HEK293 (cell line): ENCODE measurements at regions not wholly inside any gene's neighbourhood (a gene's known extent, or its start where the extent isn't known, plus 50 kb on each side); places are given as distances from the start of the nearest gene placed in this dataset.

ENCODE experiments used
- CTCF ChIA-PET: fragments of 350-600 bp; formaldehyde crosslinking; extraction: SDS; loops from one replicate; lab custom pipeline; 2021; ENCODE audit warnings: antibody characterized with exemption; lab: Yijun Ruan, JAX
- POLR2A ChIA-PET: fragments of 300-600 bp; formaldehyde crosslinking; extraction: SDS; loops from one replicate; lab custom pipeline; 2020; ENCODE audit warnings: antibody characterized with exemption, inconsistent platforms; lab: Yijun Ruan, JAX
- H3K27ac ChIP-seq: fragments of 200-500 bp; sonication (Bioruptor generic); 2 replicates; pipeline ENCODE4 v1.5.1; 2014; ENCODE audit warnings: low read depth, low read length, control low read depth, inconsistent platforms; ENCODE audit errors: extremely low read depth
- H3K36me3 ChIP-seq, 2 experiments: fragments of 200-500 bp in 1 of 2; sonication (Bioruptor generic) in 1 of 2; 1 replicate in 1 of 2; 2 replicates in 1 of 2; pipeline ENCODE4 v1.5.1; 2014 to 2017; ENCODE audit warnings: inconsistent platforms in 2 of 2, low read length in 2 of 2; ENCODE audit not compliant: control insufficient read depth in 2 of 2, insufficient read depth in 1 of 2
- H3K4me1 ChIP-seq: fragments of 200-500 bp; sonication (Bioruptor generic); 2 replicates; pipeline ENCODE4 v1.5.1; 2014; ENCODE audit warnings: mild to moderate bottlenecking, low read length, inconsistent platforms; ENCODE audit not compliant: control insufficient read depth, insufficient read depth
- H3K4me3 ChIP-seq: 2 replicates; pipeline ENCODE4 v1.5.1; 2011; ENCODE audit warnings: low read depth, mild to moderate bottlenecking, control low read depth, low read length, moderate library complexity
- H3K9me3 ChIP-seq: fragments of 200-500 bp; sonication (Bioruptor generic); 2 replicates; pipeline ENCODE4 v1.5.1; 2014; ENCODE audit warnings: low read depth, low read length, inconsistent platforms; ENCODE audit not compliant: control insufficient read depth, insufficient read depth
- GLIS1 ChIP-seq: fragments of 450-650 bp; formaldehyde crosslinking; IDR thresholded peaks from 2 replicates; pipeline ENCODE4 v1.5.1; 2016; ENCODE audit warnings: missing biosample characterization, missing genetic modification characterization
- GLIS2 ChIP-seq: fragments of 450-650 bp; formaldehyde crosslinking; IDR thresholded peaks from 2 replicates; pipeline ENCODE4 v1.5.1; 2016; ENCODE audit warnings: missing biosample characterization, missing genetic modification characterization
- INSM2 ChIP-seq: fragments of 450-650 bp; formaldehyde crosslinking; IDR thresholded peaks from 2 replicates; pipeline ENCODE4 v1.5.1; 2016; ENCODE audit warnings: missing biosample characterization, missing genetic modification characterization
- OVOL3 ChIP-seq: fragments of 450-650 bp; formaldehyde crosslinking; IDR thresholded peaks from 2 replicates; pipeline ENCODE4 v1.5.1; 2016; ENCODE audit warnings: missing biosample characterization, missing genetic modification characterization
- PBX3 ChIP-seq: sonication (generic); formaldehyde crosslinking; IDR thresholded peaks from 2 replicates; pipeline ENCODE4 v1.8.1; 2022; ENCODE audit warnings: mild to moderate bottlenecking, moderate library complexity, missing genetic modification reagents
- PRDM10 ChIP-seq: fragments of 450-650 bp; formaldehyde crosslinking; IDR thresholded peaks from 2 replicates; pipeline ENCODE4 v1.5.1; 2016; ENCODE audit warnings: missing biosample characterization, missing genetic modification characterization
- ZIC2 ChIP-seq: fragments of 450-650 bp; formaldehyde crosslinking; IDR thresholded peaks from 2 replicates; pipeline ENCODE4 v1.5.1; 2016; ENCODE audit warnings: missing biosample characterization, missing genetic modification characterization
- ZNF112 ChIP-seq: fragments of 450-650 bp; formaldehyde crosslinking; IDR thresholded peaks from 2 replicates; pipeline ENCODE4 v1.5.0; 2017; ENCODE audit warnings: missing biosample characterization, missing genetic modification characterization
- ZNF266 ChIP-seq: fragments of 450-650 bp; formaldehyde crosslinking; IDR thresholded peaks from 2 replicates; pipeline ENCODE4 v1.5.1; 2016; ENCODE audit warnings: missing biosample characterization, missing genetic modification characterization, low read depth
- ZNF311 ChIP-seq: fragments of 450-650 bp; formaldehyde crosslinking; IDR thresholded peaks from 2 replicates; pipeline ENCODE4 v1.5.1; 2017; ENCODE audit warnings: missing biosample characterization, missing genetic modification characterization, borderline replicate concordance
- ZNF473 ChIP-seq: fragments of 450-650 bp; formaldehyde crosslinking; IDR thresholded peaks from 2 replicates; pipeline ENCODE4 v1.5.1; 2017; ENCODE audit warnings: missing biosample characterization, missing genetic modification characterization
- ZNF488 ChIP-seq: fragments of 450-650 bp; formaldehyde crosslinking; IDR thresholded peaks from 2 replicates; pipeline ENCODE4 v1.5.1; 2016; ENCODE audit warnings: missing biosample characterization, missing genetic modification characterization
- ZNF561 ChIP-seq: fragments of 450-650 bp; IDR thresholded peaks from 2 replicates; pipeline ENCODE4 v1.5.1; 2018; ENCODE audit warnings: missing biosample characterization, missing genetic modification characterization, borderline replicate concordance
- ZNF580 ChIP-seq: fragments of 450-650 bp; formaldehyde crosslinking; IDR thresholded peaks from 2 replicates; pipeline ENCODE4 v1.5.1; 2016; ENCODE audit warnings: missing biosample characterization, missing genetic modification characterization
- ZNF596 ChIP-seq: fragments of 450-650 bp; IDR thresholded peaks from 2 replicates; pipeline ENCODE4 v1.5.0; 2018; ENCODE audit warnings: missing biosample characterization, mild to moderate bottlenecking, missing genetic modification characterization, moderate library complexity
- TF ChIP-seq, protein P1 (sequence below): fragments of 450-650 bp; formaldehyde crosslinking; IDR thresholded peaks from 2 replicates; pipeline ENCODE4 v1.5.1; 2017; ENCODE audit warnings: missing biosample characterization, missing genetic modification characterization
- TF ChIP-seq, protein P2 (sequence below): fragments of 450-650 bp; formaldehyde crosslinking; IDR thresholded peaks from 2 replicates; pipeline ENCODE4 v1.5.1; 2016; ENCODE audit warnings: missing biosample characterization, missing genetic modification characterization

GRCh38 chr5:40220260-40220659 lies 459.5 kb upstream of the PTGER4 start (continued):
- no peak for TF ChIP-seq ZNF473
- TF ChIP-seq ZNF112 (tag by site-specific recombination), result no peak
- TF ChIP-seq ZNF580 (tag by site-specific recombination), result no peak
- TF ChIP-seq, protein P1, sequence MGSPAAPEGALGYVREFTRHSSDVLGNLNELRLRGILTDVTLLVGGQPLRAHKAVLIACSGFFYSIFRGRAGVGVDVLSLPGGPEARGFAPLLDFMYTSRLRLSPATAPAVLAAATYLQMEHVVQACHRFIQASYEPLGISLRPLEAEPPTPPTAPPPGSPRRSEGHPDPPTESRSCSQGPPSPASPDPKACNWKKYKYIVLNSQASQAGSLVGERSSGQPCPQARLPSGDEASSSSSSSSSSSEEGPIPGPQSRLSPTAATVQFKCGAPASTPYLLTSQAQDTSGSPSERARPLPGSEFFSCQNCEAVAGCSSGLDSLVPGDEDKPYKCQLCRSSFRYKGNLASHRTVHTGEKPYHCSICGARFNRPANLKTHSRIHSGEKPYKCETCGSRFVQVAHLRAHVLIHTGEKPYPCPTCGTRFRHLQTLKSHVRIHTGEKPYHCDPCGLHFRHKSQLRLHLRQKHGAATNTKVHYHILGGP, result no peak
- TF ChIP-seq INSM2, result no peak

GRCh38 chr5:40217553-40217952 lies 462.2 kb upstream of the PTGER4 start:
- Histone ChIP-seq H3K4me3 (no peak overlapping the region), H3K9me3 (no peaks in the 10 kb centered on the region), H3K27ac (no peak overlapping the region), H3K4me1 (no peaks in the 10 kb centered on the region), H3K36me3 (no peaks in the 10 kb centered on the region)
- no peak for TF ChIP-seq PBX3 (CRISPR knock-in tag)
- TF ChIP-seq ZNF266 (tag by site-specific recombination), result no peak
- no peak for TF ChIP-seq ZNF311
- no peak for TF ChIP-seq GLIS1 (tag by site-specific recombination)
- no peak for TF ChIP-seq ZNF561
- no peak for TF ChIP-seq OVOL3 (tag by site-specific recombination)
- ChIA-PET CTCF (no interaction called here), POLR2A (no interaction called here)

DNA sequence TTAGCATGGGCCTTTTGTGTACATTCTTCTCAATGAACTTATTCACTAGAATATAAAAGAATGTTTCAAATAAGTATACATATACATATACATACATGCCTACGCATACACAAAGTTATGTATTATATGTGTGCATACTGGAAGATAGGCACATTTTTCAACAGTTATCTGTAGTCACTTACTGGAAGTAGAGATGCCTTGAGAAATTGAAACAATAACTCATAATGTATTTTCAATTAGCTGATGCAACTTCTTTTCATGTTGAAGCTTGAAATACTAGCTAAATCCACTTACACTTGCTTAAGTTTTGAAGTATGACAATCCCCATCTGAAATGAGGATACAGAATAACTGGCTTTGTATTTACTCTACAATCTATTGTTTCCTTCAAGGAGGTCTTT lies 469.0 kb upstream of the PTGER4 start:
- no peaks in the 10 kb centered on the region for H3K4me1 ChIP-seq
- no peaks in the 10 kb centered on the region for H3K36me3 ChIP-seq
- ChIA-PET POLR2A (no interaction called here), CTCF (no interaction called here)
- no peak overlapping the region for H3K4me3 ChIP-seq
- no peak for TF ChIP-seq ZIC2
- TF ChIP-seq ZNF596 (tag by site-specific recombination), result no peak
- no peak for TF ChIP-seq GLIS2 (tag by site-specific recombination)
- TF ChIP-seq, protein P1, result no peak
- H3K9me3 ChIP-seq, result no peaks in the 10 kb centered on the region
- no peak overlapping the region for H3K27ac ChIP-seq

- no peaks in the 10 kb centered on the region for H3K4me1 ChIP-seq
- H3K27ac ChIP-seq, result no peak overlapping the region
- ChIA-PET CTCF (no interaction called here), POLR2A (no interaction called here)
- no peak overlapping the region for H3K4me3 ChIP-seq
- TF ChIP-seq PRDM10 (tag by site-specific recombination) (no peak), ZNF488 (tag by site-specific recombination) (no peak)
- TF ChIP-seq, protein P2, sequence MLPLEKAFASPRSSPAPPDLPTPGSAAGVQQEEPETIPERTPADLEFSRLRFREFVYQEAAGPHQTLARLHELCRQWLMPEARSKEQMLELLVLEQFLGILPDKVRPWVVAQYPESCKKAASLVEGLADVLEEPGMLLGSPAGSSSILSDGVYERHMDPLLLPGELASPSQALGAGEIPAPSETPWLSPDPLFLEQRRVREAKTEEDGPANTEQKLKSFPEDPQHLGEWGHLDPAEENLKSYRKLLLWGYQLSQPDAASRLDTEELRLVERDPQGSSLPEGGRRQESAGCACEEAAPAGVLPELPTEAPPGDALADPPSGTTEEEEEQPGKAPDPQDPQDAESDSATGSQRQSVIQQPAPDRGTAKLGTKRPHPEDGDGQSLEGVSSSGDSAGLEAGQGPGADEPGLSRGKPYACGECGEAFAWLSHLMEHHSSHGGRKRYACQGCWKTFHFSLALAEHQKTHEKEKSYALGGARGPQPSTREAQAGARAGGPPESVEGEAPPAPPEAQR (tag by site-specific recombination), result no peak
- no peaks in the 10 kb centered on the region for H3K9me3 ChIP-seq
- H3K36me3 ChIP-seq, result no peaks in the 10 kb centered on the region
Observed at GRCh38 chr5:40206030-40206429, 473.7 kb upstream of the PTGER4 start.
